ENCODE measurements at regions not wholly inside any gene's neighbourhood (a gene's known extent, or its start where the extent isn't known, plus 50 kb on each side); places are given as distances from the start of the nearest gene placed in this dataset.

GRCh38 chr6:21780679-21781078 lies 187.1 kb downstream of the SOX4 start:
- H3K36me3 ChIP-seq (ENCODE audit: control insufficient read depth in 4 of 4, insufficient read depth in 3 of 4, low read depth in 1 of 4, low read length in 3 of 4), result no peaks in the 10 kb centered on the region

GRCh38 chr6:21781128-21781527 lies 187.6 kb downstream of the SOX4 start:
- Histone ChIP-seq H3K4me1 (ENCODE audit: control insufficient read depth in 4 of 4, insufficient read depth in 4 of 4, low read length in 3 of 4) (no peaks in the 10 kb centered on the region), H3K4me3 (ENCODE audit: low read depth in 1 of 3, low read length in 3 of 3) (no peak overlapping the region), H3K9me3 (ENCODE audit: control insufficient read depth in 4 of 4, low read length in 3 of 4) (no peaks in the 10 kb centered on the region), H3K27ac (ENCODE audit: low read depth in 1 of 2, low read length in 2 of 2) (no peak overlapping the region), H3K27me3 (ENCODE audit: control insufficient read depth in 4 of 4, insufficient read depth in 4 of 4, low read length in 3 of 4) (no peaks in the 10 kb centered on the region), H3K36me3 (ENCODE audit: control insufficient read depth in 4 of 4, insufficient read depth in 3 of 4, low read depth in 1 of 4, low read length in 3 of 4) (no peaks in the 10 kb centered on the region), H3K9ac (ENCODE audit: low read depth in 1 of 2, low read length in 2 of 2) (no peak overlapping the region)
- WGBS, result 75% methylated on average over 3 of the region's 3 CpGs
- no peak for DNase-seq (ENCODE audit: low spot score)
- TF ChIP-seq GABPA (IDR thresholded peaks at IDR 0.05 in 1 of 2, conservative IDR thresholded peaks at IDR 0.05 in 1 of 2), result no peak
- TF ChIP-seq ATF3 (IDR thresholded peaks at IDR 0.05), result no peak
- no peak for TF ChIP-seq RAD21 (IDR thresholded peaks at IDR 0.05)

More at GRCh38 chr6:21780679-21781078, 187.1 kb downstream of the SOX4 start:
- Histone ChIP-seq H3K9me3 (ENCODE audit: control insufficient read depth in 4 of 4, low read length in 3 of 4) (no peaks in the 10 kb centered on the region), H3K27ac (ENCODE audit: low read depth in 1 of 2, low read length in 2 of 2) (no peak overlapping the region), H3K4me3 (ENCODE audit: low read depth in 1 of 3, low read length in 3 of 3) (no peak overlapping the region), H3K27me3 (ENCODE audit: control insufficient read depth in 4 of 4, insufficient read depth in 4 of 4, low read length in 3 of 4) (no peaks in the 10 kb centered on the region), H3K9ac (ENCODE audit: low read depth in 1 of 2, low read length in 2 of 2) (no peak overlapping the region), H3K4me1 (ENCODE audit: control insufficient read depth in 4 of 4, insufficient read depth in 4 of 4, low read length in 3 of 4) (no peaks in the 10 kb centered on the region)
- 74% methylated on average over 5 of the region's 5 CpGs for WGBS
- TF ChIP-seq RAD21 (IDR thresholded peaks at IDR 0.05), result no peak
- no peak for TF ChIP-seq MAX (IDR thresholded peaks at IDR 0.05)
- no peak for TF ChIP-seq HNF4A (conservative IDR thresholded peaks at IDR 0.05)
- TF ChIP-seq REST (IDR thresholded peaks at IDR 0.05), result no peak
- TF ChIP-seq SP1 (IDR thresholded peaks at IDR 0.05), result no peak
- TF ChIP-seq NR2F2 (IDR thresholded peaks at IDR 0.05), result no peak
- no peak for DNase-seq (ENCODE audit: low spot score)

GRCh38 chr6:21785164-21785563 lies 191.6 kb downstream of the SOX4 start:
- no peaks in the 10 kb centered on the region for H3K27me3 ChIP-seq (ENCODE audit: control insufficient read depth in 4 of 4, insufficient read depth in 4 of 4, low read length in 3 of 4)
- no peaks in the 10 kb centered on the region for H3K9me3 ChIP-seq (ENCODE audit: control insufficient read depth in 4 of 4, low read length in 3 of 4)
- DNase-seq (ENCODE audit: low spot score), result no peak
- no peaks in the 10 kb centered on the region for H3K36me3 ChIP-seq (ENCODE audit: control insufficient read depth in 4 of 4, insufficient read depth in 3 of 4, low read depth in 1 of 4, low read length in 3 of 4)
- no peak for TF ChIP-seq MAX (IDR thresholded peaks at IDR 0.05)
- no peak for TF ChIP-seq FOXA1 (IDR thresholded peaks at IDR 0.05)
- TF ChIP-seq NR2F2 (IDR thresholded peaks at IDR 0.05), result no peak
- TF ChIP-seq RAD21 (IDR thresholded peaks at IDR 0.05), result no peak
- no peak for TF ChIP-seq FOXA2 (IDR thresholded peaks at IDR 0.05)
- TF ChIP-seq ZBTB33 (IDR thresholded peaks at IDR 0.05), result no peak
- no peak for TF ChIP-seq RXRA (IDR thresholded peaks at IDR 0.05)
- no peak for TF ChIP-seq EGR1 (IDR thresholded peaks at IDR 0.05; ENCODE audit: low read depth in 2 of 2)
- no peak for TF ChIP-seq TAF1 (conservative IDR thresholded peaks at IDR 0.05)
- no peak for TF ChIP-seq JUND (IDR thresholded peaks at IDR 0.05)
- TF ChIP-seq SP1 (IDR thresholded peaks at IDR 0.05), result no peak
- TF ChIP-seq GABPA (IDR thresholded peaks at IDR 0.05 in 1 of 2, conservative IDR thresholded peaks at IDR 0.05 in 1 of 2), result no peak
- no peak for TF ChIP-seq HNF4G (IDR thresholded peaks at IDR 0.05)
- TF ChIP-seq YY1 (IDR thresholded peaks at IDR 0.05), result no peak
- WGBS, result 91% methylated on average over 1 of the region's 1 CpG
- H3K4me3 ChIP-seq (ENCODE audit: low read depth in 1 of 3, low read length in 3 of 3), result no peak overlapping the region
- no peak overlapping the region for H3K27ac ChIP-seq (ENCODE audit: low read depth in 1 of 2, low read length in 2 of 2)
- H3K4me1 ChIP-seq (ENCODE audit: control insufficient read depth in 4 of 4, insufficient read depth in 4 of 4, low read length in 3 of 4), result no peaks in the 10 kb centered on the region
- no peak overlapping the region for H3K9ac ChIP-seq (ENCODE audit: low read depth in 1 of 2, low read length in 2 of 2)
